Keratinocyte (primary cell): ENCODE measurements at regions not wholly inside any gene's neighbourhood (a gene's known extent, or its start where the extent isn't known, plus 50 kb on each side); places are given as distances from the start of the nearest gene placed in this dataset.

ENCODE experiments used
- EZH2 ChIP-seq: IDR thresholded peaks from one replicate; pipeline ENCODE4 v1.6.1; 2012; ENCODE audit warnings: inconsistent platforms, mild to moderate bottlenecking, low read length, moderate library complexity
- TF ChIP-seq, protein P1 (sequence below), 3 experiments: IDR thresholded peaks in 1 of 3; conservative IDR thresholded peaks in 1 of 3; optimal IDR thresholded peaks in 1 of 3; 2 replicates in 2 of 3; 3 replicates in 1 of 3; pipeline versions ENCODE3 to v1.5.1; 2011; ENCODE audit warnings: low read length in 3 of 3, mild to moderate bottlenecking in 3 of 3, moderate library complexity in 2 of 3, control low read depth in 1 of 3, inconsistent platforms in 1 of 3; ENCODE audit not compliant: insufficient read depth in 2 of 3; ENCODE audit errors: extremely low read depth in 1 of 3

DNA sequence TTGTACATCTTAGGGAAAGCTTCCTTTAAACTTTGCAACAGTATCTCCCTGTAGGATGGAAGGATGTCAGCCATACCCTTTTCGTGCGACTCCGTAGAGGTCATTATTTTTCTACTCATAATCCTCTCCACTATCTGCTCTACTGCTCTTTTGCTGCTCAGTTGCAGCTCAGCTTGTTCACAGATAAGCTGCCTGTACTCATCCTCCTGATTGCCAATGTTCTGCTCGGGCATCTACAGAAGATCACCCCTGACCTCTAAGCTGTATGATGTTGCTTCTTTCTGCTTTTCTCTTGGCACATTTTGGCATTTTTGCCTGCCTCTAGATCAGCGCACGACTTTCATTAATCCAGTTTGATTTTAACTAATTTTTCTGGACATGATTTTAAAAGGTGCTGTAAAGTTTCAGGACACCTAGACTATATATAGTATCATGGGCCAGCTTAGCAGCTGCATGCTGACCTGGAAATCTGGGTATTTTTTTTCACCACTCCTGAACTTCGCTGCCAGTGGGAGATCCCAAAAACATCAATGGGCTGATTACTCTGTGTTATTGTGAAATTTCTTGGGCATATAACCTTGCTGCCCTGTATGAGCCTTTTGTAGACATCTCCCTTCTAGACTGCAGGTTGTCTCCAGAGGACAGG, 131.2 kb upstream of the ZNF608 start:
- TF ChIP-seq, protein P1, sequence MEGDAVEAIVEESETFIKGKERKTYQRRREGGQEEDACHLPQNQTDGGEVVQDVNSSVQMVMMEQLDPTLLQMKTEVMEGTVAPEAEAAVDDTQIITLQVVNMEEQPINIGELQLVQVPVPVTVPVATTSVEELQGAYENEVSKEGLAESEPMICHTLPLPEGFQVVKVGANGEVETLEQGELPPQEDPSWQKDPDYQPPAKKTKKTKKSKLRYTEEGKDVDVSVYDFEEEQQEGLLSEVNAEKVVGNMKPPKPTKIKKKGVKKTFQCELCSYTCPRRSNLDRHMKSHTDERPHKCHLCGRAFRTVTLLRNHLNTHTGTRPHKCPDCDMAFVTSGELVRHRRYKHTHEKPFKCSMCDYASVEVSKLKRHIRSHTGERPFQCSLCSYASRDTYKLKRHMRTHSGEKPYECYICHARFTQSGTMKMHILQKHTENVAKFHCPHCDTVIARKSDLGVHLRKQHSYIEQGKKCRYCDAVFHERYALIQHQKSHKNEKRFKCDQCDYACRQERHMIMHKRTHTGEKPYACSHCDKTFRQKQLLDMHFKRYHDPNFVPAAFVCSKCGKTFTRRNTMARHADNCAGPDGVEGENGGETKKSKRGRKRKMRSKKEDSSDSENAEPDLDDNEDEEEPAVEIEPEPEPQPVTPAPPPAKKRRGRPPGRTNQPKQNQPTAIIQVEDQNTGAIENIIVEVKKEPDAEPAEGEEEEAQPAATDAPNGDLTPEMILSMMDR (optimal IDR thresholded peaks at IDR 0.05 in 1 of 3, IDR thresholded peaks at IDR 0.05 in 1 of 3, conservative IDR thresholded peaks at IDR 0.05 in 1 of 3; ENCODE audit: extremely low read depth in 1 of 3, insufficient read depth in 2 of 3, low read length in 3 of 3) = no peak
- TF ChIP-seq EZH2 = no peak
